ENCODE measurements at regions not wholly inside any gene's neighbourhood (a gene's known extent, or its start where the extent isn't known, plus 50 kb on each side); places are given as distances from the start of the nearest gene placed in this dataset.
A peak's percentile ranks its signal among the peaks of the same experiment; 100 is the strongest.
"Not testable (repeated sequence)": the region's sequence is repeated elsewhere in the genome, so short reads cannot be mapped to it uniquely, and the experiment has no call there.

GRCh38 chr12:127987199-127987901 is 279.6 kb upstream of the TMEM132C start:
- peak in 1 of 2 experiments; percentile 12 for DNase-seq (ENCODE audit: low read depth in 2 of 2)

GRCh38 chr12:127991485-127991884 is 275.5 kb upstream of the TMEM132C start:
- DNase-seq (ENCODE audit: low read depth in 2 of 2): no peak

- no peak for DNase-seq (ENCODE audit: low read depth in 2 of 2)
Measured at GRCh38 chr12:127998988-127999387, 268.0 kb upstream of the TMEM132C start.

GRCh38 chr12:128004383-128004938 is 262.5 kb upstream of the TMEM132C start:
- DNase-seq (ENCODE audit: low read depth in 2 of 2): no peak

DNA sequence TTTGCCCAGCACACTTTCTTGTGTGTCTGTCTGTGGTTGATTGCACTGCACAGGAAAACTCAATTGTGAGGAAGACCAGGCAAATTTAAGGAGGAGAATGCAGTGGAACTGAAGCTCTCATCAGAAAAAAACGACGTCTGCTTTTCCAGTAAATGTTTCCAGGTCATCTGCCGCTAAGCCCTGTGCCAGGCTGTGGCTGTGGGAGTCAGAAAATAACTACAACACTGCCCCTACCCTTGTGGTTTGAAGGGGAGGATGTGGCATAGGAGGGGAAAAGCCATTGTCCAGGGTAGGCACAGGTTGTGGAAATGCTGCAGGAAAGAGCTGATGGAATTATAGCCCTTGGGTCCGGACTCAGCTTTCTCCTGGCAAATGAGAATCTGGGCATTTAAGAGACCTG is 259.7 kb upstream of the TMEM132C start:
- DNase-seq (ENCODE audit: low read depth in 2 of 2): no peak

GRCh38 chr12:128008341-128008740 is 258.6 kb upstream of the TMEM132C start:
- no peak for DNase-seq (ENCODE audit: low read depth in 2 of 2)

DNA sequence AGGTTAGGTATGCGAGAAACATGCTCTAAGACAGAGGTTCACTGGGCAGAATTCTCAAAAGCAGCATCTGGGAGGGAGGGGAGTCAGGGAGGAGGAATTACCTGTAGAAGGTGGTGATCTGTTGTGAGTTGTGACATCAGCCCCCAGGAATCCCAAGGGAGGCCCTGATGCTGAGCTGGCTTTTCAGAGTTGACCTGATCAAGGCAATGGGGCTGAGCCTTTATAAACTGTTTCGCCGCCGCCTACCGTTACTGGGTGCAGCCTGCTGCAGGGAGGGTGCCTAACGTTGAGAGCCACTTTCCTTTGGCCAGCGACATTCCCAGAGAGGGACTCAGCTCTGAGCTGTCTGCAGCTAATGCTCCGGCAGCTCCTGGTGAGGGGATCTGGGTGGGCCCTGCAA is 257.9 kb upstream of the TMEM132C start:
- no peak for DNase-seq (ENCODE audit: low read depth in 2 of 2)

DNA sequence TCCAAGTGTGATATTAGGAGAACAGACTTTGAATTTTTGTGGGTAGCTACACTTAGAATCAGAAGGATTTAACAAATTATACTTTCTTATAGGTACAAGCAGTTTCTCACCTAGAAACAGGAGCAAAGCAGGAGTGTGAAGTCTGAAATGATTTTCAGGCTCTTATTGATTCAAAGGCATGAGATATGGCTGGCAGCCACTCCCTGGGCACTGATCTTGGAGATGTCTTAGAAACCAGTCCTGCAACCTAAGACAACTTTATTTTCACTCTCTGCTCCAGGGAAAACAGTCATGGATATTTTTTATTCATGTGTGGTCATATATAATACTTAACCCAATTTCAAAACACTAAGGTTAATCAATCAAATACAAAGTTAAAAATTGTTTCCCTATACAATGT is 254.9 kb upstream of the TMEM132C start:
- no peak for DNase-seq (ENCODE audit: low read depth in 2 of 2)

DNA sequence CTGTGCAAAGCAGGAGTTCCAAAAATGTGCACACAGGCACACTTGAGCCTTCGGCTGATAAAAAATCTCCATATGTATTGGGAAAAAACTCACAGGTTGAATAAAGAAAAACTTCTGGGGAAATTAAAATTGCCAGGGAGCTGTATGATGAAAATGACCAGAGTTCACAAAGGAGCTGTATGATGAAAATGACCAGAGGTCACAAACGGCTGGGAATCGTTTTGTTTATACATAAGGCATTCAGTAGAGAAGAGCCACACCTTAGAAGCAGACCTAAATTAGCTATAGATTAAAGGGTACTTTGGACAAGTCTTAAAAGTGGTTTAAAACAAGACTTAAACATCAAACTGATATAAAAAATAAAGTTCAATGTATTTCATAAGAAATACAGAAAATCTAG is 251.7 kb upstream of the TMEM132C start:
- DNase-seq (ENCODE audit: low read depth in 2 of 2): no peak

GRCh38 chr12:128018067-128018466 is 248.9 kb upstream of the TMEM132C start:
- DNase-seq (ENCODE audit: low read depth in 2 of 2): no peak

DNA sequence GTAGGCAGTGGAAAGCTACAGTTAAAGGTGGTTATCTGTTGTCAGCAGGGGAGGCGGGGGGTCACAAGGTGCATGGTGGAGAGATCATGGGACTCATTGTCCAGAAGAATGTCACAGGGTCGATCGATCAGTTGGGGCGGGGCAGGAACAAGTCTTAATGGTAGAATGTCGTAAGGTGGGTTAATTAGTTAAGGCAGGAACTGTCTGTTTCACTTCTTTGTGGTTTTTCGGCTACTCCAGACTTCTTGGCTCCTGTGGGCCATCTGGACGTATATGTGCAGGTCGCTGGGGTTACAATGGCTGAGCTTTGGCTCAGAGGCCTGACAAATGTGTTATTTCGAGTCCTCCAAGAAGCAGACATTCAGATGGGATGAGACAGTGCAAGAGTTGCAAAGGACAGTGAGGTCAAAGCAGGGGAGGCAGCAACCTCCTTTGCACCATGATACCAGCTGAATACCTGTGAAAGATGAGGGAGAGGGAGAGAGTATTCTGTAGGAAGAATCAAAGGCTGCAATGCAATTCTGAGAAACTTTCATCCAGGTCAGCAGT is 246.9 kb upstream of the TMEM132C start:
- no peak for DNase-seq (ENCODE audit: low read depth in 2 of 2)

DNA sequence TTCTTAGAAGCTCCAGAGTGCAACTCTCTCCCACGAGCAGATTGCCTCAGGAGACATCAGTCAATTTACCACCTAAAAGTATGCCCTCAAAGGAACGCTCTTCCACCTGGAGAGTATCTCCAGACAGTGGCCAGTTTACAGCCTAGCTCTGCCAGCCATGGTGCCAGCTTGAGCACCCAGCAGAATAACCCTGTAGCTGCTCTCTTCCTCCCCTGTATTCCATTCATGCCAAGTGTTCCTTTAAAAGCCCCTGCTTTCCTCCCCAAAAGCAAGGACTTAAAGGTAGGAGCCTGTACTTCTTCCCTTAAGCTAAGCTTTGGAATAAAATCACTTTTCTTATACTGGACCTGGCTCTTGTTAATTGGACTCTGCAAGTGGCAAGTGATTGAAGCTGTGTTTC is 245.4 kb upstream of the TMEM132C start:
- DNase-seq (ENCODE audit: low read depth in 2 of 2): no peak

GRCh38 chr12:128025589-128026245 is 241.3 kb upstream of the TMEM132C start:
- no peak for DNase-seq (ENCODE audit: low read depth in 2 of 2)

DNA sequence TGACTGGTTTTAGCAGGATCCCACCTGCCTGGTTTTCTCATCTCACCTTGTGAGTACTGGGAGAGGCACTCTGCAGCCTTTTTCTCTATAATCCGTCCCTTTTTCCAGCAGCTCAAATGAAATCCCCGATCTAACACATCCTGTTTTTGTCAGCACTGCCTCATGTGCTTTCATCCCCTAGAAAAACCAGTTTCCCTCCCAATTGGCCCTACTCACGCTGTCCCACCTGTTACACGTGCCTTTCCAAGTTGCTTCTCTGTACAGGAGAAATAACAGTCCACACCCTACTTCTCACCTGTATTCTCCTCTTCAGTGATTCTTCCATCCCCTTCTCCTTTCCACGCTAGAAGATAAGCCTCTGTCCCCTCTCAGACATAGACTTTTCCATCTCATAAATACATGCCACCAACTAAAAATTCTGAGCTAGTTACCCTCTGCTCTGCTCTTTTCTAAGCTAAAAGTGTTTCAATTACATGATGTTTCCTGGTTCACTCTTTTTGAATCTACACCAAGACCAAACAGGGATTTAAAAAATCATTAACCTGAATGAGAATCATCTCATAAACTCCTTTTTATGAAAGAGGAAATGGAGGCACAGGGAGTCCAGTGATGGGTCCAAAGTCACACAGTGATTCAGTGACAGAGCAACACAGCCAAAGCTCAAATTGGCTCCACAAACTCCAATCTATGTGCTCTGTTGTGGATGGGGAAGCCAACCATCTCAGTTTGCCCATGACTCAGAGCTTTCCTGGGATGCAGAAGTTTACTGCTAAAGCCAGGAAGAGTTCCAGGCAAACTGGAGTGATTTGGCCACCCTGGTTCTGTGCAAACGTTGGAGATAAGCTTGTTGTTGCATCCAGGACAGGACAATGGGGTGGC is 240.0 kb upstream of the TMEM132C start:
- DNase-seq (ENCODE audit: low read depth in 2 of 2): no peak

GRCh38 chr12:128033473-128033872 is 233.5 kb upstream of the TMEM132C start:
- no peak for DNase-seq (ENCODE audit: low read depth in 2 of 2)

GRCh38 chr12:128040971-128041370 is 226.0 kb upstream of the TMEM132C start:
- DNase-seq (ENCODE audit: low read depth in 2 of 2): no peak

DNA sequence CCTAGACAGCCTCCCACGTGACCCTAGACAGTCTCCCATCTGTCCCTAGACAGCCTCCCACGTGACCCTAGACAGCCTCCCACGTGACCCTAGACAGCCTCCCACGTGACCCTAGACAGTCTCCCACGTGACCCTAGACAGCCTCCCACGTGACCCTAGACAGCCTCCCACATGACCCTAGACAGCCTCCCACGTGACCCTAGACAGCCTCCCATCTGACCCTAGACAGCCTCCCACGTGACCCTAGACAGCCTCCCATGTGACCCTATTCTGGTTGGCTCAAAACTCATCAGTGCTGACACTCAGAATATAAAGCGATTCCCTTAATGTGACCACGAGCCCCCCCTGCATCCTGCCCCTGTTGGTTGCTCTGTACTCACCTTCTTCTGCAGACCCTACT is 224.7 kb upstream of the TMEM132C start:
- not testable (repeated sequence) for DNase-seq (ENCODE audit: low read depth in 2 of 2)

DNA sequence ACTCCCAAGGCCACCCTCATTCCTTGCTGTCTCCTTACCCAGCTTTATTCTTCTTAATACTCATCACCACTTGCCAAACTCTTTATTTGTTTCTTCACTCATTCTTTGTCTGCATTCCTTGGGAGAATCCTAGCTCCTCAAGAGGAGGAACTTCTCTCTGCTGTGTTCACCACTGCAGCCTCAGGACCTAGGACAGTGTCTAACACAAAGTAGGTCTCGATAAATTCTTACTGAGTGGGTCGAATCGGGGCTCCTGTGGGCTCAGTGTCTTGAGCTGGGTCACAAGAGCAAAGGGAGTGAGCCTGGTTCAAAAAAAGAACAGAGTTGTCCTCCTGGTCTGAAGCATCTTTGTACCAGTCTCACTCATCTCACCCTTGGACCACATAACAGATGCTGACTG is 224.1 kb upstream of the TMEM132C start:
- no peak for DNase-seq (ENCODE audit: low read depth in 2 of 2)

- DNase-seq (ENCODE audit: low read depth in 2 of 2): no peak
Measured at GRCh38 chr12:128043317-128043716, 223.7 kb upstream of the TMEM132C start.

DNA sequence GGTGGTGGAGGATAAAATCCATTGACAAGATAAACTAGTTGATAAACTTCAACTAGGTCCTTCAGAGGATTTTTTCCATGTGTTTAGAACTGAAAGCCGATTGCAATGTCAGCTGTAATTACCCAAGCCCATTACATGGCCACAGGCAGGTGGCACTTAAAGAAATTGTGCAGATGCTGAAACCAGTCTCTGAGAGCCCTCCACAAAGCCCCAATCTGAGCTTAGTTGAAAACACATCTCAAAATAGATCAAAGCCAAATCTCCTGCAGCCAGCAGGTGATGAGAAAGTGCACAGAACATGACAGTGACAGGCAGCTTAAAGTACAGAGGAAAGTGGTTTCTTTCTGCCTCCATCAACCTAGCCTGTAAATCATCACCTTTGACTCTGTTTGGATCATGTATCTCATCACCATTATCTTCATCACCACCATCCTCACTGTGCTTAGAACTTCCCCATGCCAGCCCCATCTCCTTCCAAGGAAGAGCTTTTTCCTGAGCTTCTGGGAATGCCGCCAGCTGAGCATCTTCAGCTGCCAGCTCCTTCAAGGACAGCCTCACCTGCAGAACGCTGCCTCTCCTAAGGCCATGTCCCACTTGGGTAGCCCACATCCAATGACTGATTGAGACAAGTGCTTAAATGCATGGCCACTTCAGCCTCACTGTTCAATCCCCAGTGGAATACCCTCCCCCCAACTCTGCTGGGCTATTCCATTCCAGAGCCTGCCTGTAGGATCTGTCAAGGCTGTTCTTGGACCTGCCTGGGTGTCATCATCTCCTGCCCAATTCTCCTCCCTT is 219.5 kb upstream of the TMEM132C start:
- no peak for DNase-seq (ENCODE audit: low read depth in 2 of 2)

DNA sequence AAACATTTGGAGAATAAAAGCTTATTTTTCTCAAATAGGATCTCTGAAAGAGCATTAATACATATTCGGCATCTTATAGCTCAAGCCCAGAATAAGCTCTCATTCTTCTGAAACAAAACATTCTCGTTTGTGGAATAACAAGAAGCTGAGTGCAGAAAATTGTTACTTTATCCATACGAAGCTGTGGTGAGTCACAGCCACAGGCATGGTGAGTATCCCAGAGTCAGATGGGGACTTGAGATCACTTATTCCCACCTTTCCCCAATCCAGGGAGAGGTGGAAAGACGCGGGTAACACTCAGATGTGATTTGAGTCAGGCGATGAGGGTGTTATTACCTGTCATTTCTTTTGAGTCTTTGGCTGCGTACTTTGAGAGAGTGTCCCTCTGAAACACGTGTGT is 214.6 kb upstream of the TMEM132C start:
- DNase-seq (ENCODE audit: low read depth in 2 of 2): no peak
